Kasumi-1 (cell line): ENCODE measurements at regions not wholly inside any gene's neighbourhood (a gene's known extent, or its start where the extent isn't known, plus 50 kb on each side); places are given as distances from the start of the nearest gene placed in this dataset.

ENCODE experiments used
- DNase-seq, 2 experiments: peaks; one replicate each; lab custom pipeline; 2025; lab: John Stamatoyannopoulos, UW

DNA sequence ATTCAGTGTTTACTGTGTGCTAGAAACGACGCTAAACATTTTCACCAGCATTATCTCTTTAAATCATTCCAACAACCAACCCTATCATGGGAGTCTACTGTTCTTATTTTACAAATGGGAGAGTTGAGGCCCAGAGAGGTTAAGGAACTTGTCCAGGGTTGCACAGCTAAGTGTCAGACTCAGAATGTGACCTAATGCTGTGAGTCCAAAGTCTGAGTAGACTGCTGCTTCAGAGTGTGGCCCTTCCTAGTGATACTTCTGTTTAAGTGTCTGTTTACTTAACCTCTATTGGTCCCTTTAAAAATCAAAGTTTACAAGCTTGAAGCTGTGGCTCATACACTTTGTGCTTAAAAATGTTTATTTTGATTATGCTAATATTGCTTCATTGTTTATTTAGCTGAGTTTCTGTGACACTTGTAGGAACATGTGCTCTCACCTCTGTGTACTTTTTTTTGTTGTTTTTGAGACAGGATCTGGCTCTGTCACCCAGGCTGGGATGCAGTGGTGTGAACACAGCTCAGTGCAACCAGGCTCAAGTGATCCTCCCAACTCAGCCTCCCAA is 84.4 kb upstream of the SYPL1 start:
- no peak for DNase-seq

DNA sequence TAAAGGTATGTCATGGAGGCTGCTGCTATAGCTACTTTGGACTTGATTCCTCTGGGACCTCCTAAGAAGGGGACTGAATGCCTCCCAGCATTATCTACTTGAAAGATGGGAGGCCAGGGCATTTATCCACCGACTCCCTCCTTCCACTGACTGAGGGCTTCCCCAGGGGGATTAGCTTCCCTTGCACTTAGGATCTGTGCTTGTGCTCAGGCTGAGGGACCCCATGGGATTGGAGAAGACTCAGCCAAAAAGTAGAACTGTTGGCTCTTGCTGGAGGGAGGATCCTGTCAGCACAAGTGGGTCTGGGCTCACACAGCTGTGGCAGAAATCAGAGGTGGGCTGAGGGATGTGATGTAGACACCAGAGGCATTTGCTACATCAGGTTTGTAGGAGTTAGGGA is 81.5 kb upstream of the SYPL1 start:
- no peak for DNase-seq

DNA sequence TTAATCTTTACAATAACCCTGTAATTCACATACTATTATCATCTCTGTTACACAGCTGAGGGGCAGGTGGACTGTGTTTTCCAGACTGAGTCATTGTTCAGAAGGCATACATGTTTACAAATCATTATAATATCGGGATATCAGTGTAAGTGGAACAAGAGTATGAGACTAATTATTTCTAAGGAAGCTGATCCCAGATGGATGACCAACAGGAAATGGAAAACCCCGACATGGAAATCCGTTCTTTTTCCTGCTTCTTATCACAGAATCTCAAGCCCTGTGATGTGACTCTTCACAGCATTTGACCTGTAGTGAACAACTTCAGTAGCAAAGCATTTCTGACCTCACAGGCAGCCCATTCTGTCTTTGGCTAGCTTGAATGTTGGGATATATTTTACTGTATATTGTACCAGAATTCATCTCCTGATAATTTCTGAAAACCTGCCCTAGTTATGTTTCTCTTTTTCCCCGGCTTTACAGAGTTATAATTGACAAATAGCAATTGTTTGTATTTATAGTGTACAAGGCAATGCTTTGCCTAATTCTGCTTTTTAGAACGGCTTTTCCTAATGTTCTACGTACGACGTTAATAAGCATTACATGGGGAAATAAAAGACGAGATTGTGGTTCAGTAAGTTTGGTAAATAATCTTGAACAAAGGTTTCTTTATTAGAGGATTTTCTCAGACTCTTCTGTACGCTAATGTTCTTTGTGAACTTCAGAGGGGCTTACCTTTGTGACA is 78.6 kb upstream of the SYPL1 start:
- DNase-seq, result no peak

DNA sequence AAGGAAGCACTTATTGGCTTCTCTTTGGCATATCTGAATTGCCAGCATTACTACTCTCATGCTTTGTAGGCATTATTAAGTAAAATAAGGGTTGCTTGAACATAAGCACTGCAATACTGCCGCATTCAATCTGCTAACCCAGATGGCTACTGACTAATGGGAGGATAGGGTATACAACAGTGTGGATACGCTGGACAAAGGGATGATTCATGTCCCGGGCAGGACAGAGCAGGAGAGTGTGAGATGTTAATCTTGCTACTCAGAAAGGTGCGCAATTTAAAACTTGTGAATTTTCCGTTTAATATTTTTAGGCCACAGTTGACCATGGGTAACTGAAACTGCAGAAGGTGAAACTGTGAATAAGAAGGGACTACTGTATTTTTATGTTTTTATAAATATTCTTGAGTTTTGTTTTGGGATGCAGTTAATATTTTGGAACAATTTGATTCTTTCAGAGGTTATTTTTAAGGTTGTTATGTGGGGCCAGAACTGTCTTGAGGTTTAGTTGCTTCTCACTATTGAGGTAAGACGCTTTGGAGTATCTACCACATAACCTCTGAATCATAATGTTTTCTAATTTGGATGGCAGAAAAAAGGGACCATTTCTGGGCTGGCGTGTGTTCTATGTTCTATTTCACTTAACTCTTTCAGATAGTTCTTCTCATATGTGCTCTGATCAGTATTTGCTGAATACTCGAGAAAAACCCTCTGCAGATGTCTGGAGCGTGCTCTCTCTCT is 75.7 kb upstream of the SYPL1 start:
- DNase-seq, result no peak

DNA sequence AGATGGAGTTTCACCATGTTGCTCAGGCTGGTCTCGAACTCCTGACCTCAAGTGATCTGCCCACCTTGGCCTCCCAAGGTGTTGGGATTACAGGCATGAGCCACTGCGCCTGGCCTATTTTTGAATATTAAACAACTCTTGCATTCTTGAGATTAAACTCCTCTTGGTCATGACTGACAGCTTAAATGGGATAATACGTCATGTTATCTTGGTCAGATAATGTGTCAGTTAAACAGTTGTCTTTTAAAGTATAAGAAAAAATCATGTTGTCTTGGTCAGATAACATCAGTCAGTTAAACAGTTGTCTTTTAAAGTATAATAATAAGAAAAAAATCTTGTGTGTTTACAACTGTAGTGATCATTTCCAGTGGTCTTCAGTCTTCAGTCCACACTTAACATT is 73.6 kb upstream of the SYPL1 start:
- no peak for DNase-seq

DNA sequence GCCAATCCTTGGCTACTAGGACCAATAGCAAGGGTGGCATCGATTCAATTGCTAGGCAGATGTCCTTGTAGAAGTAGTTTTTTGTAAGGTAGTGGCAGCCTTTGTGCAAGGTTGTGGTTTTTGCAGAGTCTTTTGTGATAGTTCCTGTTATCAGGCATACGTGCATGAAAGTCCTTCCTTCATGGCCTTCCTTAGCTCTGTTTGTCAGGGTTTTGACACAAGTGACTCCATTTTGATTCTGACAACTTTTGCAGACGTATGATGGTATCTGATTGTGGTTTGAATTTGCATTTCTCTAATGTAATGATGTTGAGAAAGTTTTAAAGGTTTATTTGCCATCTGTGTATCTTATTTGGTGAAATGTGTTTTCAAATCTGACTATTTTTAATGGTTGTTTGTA is 71.8 kb upstream of the SYPL1 start:
- DNase-seq, result peak in 1 of 2 experiments; percentile 32

DNA sequence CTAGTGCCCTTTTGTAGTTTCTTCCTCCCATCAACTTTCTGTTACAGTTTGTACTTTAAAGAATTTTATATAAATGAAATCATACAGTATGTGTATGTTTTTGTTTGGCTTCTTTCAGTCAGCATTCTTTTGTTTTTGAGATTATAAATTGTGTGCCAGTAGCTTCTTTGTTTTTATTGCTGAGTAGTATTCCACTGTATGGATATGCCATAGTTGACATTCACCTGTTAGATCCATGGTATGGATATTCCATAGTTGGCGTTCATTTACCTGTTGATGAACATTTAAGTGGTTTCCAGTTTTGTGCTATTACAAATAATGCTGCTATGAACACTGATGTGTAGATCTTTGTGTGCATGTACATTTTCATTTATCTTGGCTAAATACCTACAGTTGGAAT is 70.8 kb upstream of the SYPL1 start:
- no peak for DNase-seq

DNA sequence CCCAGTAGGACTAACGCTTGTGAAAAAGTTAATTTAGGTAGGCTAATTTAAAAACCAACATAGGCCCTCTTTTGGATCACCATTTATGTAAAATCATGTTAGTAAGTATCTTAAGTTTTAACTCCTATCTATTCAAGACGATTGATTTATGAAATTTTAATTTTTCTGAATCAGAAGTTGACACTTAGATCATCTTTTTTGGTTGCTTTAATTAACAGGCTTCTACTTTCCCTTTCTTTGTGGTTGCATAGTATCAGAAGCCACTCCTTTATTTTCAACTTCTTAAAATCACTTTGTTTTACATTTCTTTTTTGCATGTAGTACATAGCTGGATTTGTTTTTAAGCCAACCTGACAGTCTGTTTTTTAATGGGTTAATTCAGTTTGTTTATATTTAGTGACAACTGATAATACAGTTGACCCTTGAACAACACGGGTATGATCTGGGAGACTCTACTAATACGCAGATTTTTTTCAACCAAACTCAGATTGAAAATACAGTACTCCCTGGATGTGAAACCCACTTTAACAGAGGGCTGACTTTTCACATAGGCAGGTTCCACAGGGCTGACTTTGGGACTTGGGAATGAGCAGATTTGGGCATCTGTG is 69.7 kb upstream of the SYPL1 start:
- DNase-seq, result no peak

DNA sequence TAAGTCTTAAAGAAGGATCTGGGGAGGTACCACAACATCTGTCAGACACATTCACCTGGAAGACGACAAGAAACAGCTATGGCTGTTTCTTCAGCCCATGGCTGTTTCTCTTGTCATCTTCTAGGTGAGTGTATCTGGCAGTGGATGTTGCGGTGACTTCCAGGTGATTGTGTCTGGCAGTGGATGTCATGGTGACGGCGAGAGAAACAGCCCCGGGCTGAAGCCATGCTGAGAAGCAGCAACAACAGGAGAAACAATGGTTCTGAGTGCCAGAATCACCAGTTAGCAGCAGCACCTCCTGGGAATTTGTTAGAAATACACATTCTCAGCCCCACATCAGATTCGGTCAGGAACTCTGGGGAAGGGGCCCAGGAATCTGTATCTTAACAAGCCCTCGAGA is 68.6 kb upstream of the SYPL1 start:
- no peak for DNase-seq

DNA sequence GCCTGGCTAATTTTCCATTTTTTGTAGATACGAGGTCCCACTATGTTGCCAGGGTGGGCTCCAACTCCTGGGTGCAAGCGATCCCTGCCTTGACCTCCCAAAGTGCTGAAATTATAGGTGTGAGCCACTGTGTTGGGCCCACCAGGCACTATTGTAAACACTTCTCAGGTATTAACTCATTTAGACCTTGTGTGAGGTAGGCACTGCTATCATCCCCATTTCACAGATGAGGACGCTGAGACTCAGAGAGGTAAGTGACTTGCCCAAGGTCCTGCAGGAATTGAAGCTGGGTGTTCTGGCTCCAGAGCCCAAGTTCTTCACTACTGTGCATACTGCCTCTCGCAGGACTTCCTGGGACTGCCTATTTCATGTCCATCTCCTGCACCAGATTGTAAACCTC is 67.1 kb upstream of the SYPL1 start:
- no peak for DNase-seq

DNA sequence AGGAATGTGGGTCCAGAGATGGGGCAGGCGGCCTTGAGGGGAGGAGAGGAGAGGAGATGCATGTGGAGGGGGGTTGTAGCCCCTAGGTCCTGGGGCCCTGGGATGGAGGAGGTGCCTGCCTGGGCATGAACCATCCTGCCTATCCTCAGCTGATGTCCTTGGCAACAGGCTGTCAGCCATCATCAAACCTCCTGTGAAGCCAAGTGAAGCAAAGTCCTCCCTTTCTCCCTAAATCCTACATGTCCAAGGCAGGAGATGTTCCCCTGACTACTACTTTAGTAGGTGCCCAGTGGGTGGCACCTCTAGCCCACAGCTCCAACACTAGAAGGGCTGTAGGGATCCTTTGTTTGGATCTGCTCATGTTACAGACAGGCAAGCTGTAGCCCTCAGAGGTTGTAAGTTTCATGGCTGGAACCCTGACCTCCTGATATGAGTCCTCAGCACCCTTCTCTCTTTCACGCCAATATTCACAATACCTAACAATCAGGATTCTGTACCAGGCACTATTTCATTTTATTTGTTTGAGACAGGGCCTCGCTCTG is 66.6 kb upstream of the SYPL1 start:
- peak in 1 of 2 experiments; percentile 9 for DNase-seq

DNA sequence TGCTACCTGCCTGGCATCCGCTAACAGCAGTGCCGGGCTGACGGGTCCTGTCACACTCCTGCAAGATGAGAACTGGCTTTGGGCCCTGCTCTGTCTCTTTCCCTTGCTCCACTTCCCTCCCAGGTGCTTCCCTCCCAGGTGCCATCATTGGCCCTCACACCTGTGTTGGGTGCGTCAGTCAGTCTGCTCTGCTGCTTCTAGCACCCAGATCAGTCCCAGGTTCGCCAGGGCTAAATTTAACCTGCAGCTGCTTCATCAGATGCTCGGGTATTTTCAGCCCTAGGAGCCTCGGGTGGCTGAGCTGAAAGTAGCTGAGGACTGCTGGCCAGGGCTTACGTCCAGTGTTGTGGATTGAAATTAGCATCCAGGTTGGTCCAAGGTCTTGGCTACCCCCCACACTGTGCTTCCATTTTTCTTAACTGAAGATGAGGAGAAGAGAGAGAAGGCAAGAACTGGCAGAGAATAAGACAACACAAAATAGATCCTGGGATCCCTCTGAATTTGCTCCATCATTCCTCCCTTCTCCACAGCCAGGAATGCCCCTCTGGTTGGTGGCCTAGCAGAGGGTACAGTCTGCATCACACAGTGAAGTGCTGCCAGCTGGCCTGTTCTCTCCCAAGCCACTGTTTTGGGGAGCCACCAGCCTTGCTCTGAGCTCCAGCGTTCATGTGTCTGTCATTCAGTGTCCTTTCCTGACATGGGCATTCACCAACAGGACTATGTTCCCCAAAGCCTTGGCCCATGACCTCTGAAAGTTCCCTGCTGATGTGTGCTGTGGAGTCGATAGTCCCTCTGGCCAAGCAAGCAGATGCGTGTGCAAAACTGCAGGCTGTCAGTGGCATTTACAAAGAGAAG is 65.9 kb upstream of the SYPL1 start:
- DNase-seq, result no peak

DNA sequence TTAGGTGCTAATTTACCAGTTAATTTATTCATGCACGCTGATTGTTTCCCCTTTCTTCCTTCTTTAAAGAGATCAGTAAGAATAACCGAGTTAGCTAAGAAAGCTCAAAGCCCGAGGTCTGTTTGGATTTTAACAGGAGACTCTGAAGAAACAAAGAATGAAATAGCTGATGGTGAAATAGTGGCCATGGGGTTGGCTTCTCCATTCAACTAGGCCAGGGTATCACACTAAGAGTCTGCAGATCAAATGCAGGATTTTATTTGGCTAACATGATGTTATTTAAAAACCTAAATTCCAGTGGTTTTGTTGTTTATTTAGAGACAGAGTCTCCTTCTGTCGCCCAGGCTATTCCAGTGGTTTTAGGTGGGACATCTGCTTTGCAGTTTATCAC is 65.2 kb upstream of the SYPL1 start:
- no peak for DNase-seq

DNA sequence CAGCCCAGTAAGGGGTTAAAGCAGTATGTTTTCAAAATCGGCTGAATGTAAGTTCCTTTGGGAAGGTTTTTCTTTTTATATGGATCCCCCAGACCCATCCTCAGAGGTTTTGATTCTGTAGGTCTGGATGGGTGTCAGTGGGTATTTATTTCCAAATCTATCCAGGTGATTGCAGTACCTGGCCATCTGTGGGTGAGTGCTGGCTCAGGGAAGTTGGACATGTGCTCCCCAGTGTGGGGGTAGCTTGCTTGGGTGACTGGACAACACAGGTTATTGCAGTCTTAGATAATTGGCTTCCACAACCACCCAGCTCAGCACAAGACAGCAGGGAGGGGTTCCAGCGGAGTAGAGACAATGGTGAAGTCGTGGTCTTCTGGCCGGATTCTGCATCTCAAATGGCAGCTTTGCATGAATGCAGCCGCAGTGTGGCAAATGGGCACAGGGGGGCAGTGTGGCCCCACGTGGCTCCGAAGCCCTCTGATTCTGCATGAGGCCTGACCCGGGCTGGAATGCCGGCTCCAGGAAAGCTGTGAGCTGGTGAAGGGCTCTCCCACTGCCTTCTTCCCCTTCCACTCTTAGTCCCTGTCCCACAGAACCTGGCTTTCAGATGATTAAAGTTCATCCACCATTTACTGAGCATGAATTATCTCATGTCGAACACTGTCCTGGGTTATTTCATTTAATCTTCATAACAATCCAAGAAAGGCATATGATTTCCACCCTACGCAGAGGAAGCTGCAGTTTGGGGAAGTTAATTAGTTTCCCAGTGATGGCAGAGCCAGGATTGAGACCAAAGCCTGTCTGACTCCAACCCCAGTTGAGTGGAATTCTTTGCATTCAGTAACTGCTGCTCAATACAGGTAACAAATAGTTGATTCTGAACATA is 64.5 kb upstream of the SYPL1 start:
- peak; percentile 53 to 55 for DNase-seq

DNA sequence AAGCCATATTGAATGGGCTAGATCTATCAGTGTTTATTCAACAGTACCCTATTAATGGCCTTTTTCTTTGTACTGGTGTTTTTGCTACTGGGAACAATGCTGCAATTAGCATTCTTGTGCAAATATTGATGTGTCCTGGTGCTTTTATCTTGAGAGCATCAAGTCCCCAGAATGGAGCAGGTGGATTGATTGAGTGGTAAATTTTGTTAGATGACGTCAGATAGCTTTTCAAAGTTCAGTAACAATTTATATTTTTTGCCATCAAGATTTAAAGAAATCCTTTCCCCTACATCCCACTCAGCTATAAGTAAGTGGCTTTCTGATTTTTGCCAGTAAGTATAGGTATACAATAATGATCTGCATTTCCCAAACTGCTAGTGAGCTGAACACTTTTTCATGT is 63.4 kb upstream of the SYPL1 start:
- no peak for DNase-seq

DNA sequence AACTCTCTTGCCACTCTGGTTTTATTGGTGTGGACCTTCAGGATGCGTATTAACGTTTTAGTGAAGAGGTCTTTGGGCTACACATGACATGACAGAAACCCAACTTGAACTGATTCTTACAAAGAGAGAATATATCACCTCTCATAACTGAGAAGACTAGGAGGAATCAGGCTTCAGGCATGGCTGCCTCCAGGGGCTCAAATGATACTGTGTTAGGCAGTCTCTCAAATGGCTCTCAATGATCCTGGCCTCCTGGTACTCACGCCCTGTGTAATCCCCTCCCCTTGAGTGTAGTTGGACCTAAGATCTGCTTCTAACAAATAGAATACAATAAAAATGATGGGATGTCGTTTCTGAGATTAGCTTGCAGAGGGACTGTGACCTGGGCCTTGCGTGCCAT is 58.5 kb upstream of the SYPL1 start:
- no peak for DNase-seq

DNA sequence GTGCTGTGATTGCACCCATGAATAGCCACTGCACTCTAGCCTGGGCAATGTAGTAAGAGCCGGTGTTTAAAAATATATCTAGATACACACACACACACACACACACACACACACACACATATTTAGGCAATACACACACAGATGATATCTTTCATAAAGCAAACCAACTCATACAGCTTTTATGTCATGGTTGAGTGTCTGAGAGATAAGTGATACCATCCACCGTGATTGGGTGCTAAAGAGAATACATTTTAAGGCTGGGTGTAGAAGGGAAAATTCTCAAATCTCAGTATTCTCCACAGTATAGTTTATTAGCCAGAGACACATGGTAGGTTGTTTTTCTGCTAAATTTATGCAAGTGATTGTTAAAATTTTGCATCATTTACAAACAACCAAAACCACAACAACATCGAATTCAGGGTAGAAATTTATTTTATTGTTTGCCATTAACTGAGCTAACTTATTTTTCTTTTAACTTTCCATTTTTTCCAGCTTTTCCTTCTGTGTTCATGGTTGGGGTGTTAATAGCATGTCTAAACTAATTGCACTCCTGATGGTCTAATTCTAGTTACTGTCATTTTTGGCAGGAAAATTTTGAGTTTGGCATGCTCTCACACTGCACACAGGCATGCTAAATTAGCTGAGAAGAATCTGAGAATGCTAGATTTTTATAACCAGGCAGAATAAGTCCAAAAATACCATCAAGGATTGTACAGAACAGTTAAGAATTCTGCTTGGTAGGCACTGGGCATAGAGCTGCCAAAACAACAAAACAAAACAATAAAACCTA is 57.9 kb upstream of the SYPL1 start:
- no peak for DNase-seq

DNA sequence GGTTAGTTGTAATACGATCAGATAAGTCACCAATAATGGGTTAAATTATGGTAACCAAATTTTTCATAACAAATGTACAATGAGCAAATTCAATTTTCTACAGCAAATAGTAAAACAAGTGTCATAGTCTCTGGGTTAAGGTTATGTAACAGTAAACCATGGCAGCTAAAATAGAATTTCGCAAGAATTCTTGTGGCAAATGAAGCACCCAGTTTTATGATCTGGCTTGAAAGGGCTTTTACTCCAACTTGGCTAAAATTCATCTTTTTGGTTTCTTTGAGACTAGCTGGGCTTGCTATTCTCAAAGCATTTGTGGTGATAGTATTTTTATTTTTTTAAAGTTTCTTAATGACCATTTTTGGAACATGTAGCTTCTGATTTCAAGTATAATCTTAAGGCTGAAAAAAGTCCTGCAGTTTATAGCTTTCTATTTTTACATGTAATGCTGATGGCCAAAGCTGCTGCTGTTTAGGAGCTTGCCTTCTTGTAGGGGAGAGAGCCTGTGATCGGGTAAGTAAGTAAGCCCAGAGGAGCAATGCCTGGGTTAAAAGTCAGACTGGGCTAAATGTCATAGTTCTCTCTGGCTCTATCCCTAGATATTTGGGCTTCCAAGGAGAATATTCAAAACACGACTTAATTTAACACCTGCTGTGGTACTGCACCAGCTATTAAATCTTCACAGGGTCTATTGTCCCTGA is 55.5 kb upstream of the SYPL1 start:
- peak; percentile 24 to 40 for DNase-seq

DNA sequence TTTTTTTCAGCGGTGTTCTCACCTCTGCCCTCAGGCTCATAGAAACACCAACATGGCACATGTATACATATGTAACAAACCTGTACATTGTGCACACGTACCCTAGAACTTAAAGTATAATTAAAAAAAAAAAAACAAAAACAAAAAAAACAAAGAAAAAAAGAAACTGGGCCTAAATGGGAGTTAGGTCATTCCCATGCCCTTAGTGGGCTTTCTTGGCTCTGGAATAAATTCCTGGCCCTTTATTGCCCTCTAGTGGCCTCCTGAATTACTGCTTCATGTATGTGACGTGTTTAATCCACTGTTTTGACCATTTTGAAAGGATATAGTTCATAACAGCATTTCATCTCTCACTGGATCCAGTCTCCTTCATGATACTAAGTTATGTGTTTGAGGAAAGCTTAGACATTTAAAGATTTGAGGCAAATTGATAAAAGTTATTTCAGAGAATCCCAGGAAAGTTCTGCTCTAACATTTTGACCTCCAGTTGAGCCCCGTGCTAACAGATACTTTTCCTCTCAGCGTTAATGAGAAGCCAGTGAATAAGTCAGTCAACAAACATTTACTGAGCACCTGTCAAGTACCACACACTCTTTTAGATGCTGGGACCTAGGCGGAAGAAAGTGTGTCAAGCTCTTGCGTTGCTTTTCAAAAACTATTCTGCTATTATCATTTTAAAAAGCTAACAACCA is 54.7 kb upstream of the SYPL1 start:
- DNase-seq, result peak; percentile 67 to 81
